Stimulated activated CD4-positive, alpha-beta T cell treated with anti-CD3 and anti-CD28 coated beads, TNF-alpha, amount 100 ng/mL, for 1 hour (primary cell): ENCODE measurements at regions not wholly inside any gene's neighbourhood (a gene's known extent, or its start where the extent isn't known, plus 50 kb on each side); places are given as distances from the start of the nearest gene placed in this dataset.
"Not testable (repeated sequence)": the region's sequence is repeated elsewhere in the genome, so short reads cannot be mapped to it uniquely, and the experiment has no call there.

Source experiments
- DNase-seq, 3 donors: peaks; one replicate each; pipeline ENCODE4 v3.0.0-alpha.2; 2020; ENCODE audit warnings: low read depth in 3 of 3, low spot score in 1 of 3

- DNase-seq: no peak
Measured at GRCh38 chr14:22266142-22266442, 322.9 kb downstream of the DAD1 start.

GRCh38 chr14:22265319-22266141 lies 323.5 kb downstream of the DAD1 start:
- DNase-seq: no peak

GRCh38 chr14:22264759-22265158 lies 324.3 kb downstream of the DAD1 start:
- DNase-seq: no peak

DNA sequence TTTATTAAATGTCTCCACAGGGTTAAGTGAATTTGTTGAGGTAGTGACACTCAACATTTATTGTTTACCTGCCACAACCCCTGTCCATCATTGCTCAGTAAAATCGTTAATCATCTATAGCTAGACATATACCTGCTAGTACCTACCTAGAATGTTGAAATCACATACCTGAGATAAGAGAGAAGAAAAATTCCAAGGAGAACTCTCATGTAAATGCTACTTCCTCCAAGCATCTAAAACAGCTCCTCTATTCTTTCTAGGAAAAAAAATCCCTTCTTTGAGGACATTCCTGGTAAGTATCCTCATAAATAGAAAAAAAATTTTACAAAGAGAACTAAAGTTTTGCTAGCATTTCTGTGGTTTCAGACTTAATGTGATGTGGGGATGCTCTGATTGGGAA lies 325.1 kb downstream of the DAD1 start:
- no peak for DNase-seq

DNA sequence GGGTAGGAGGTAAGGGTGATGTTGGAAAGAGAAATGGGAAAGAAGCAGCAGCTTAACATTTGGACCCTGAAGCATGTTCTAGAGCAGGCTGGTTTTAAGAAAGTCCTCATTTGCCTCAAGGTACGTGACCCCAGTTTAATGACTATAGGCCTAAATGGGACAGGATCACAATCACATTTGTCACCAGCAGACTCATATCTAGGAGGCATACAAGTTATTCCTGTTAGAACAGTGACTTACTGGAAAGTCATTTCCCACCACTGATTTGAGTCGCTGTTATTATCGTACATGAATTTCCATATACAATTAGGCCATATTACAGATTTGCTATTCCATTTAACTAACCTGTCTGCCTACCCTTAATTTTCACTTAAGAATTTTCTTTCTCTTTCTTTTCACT lies 326.1 kb downstream of the DAD1 start:
- DNase-seq: no peak

GRCh38 chr14:22255017-22255950 lies 333.7 kb downstream of the DAD1 start:
- no peak for DNase-seq

GRCh38 chr14:22252686-22253085 lies 336.3 kb downstream of the DAD1 start:
- DNase-seq: no peak

DNA sequence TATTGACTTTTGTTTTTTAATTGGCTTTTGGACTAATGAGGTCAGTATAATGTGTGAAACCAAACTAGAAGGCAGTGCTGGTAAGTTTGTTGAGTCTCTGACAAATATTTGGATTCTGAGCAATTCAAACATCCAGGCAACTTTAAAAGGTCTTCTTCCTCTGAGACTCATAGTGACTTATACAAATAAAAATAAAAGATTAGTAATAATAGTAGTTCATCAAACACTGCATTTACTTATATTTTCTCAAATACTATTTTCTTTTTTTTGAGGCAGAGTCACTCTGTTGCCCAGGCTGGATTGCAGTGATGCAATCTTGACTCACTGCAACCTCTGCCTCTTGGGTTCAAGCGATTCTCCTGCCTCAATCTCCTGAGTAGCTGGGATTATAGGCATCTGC lies 337.9 kb downstream of the DAD1 start:
- no peak for DNase-seq

DNA sequence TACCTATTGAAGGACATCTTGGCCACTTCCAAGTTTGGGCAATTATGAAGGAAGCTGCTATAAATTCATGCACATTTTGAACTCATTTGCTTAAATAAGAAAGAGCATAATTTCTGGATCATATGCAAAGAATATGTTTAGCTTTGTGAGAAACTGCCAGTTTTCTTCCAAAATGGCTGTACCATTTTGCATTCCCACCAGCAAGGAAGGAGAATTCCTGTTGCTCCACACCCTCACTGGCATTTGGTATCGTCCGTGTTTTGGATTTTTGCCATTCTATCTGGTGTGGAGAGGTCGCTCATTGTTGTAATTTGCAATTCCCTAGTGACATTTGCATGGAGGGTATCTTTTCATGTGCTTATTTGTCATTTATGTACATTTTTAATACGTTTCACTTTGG lies 339.3 kb downstream of the DAD1 start:
- DNase-seq: no peak

DNA sequence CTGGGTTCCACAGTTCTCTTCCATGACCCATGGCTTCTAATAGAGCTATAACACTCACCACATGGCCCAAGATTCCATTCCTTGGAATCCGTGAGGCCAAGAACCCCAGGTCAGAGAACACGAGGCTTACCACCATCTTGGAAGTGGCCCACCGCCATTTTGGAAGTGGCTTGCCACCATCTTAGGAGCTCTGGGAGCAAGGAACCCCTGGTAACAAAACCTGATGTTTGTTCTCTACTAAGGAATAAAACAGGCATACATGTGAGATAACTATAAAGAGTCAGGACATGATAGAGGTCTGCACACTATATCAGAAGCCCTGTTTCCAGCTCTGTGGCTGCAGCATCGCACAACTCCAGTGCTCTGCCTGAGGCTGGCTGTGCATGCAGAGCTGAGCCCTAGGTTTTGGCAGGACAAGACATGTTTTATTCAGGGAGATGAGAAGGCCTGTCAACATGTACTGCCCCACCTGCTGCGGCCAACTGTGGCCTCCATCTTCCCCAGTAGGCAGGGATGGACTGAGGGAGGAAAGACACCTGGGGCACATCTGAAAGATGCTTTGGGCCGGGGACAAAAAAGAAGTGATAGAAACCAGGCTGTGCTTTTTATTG lies 344.9 kb downstream of the DAD1 start:
- no peak for DNase-seq

DNA sequence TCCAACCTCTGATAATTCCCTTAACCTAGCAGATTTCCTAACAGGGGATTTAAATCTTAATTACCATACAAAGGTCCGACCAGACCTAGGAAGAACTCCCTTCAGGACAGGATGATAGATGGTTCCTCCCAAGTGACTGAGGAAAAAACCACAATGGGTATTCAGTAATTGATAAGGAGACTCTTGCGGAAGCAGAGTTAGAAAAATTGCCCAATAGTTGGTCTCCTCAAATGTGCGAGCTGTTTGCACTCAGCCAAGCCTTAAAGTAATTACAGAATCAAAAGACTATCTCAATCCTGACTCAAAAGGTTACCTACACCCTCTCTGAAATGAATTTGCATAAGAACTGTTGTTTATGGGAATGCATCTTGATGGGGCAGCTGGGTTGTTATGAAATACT lies 350.7 kb downstream of the DAD1 start:
- not testable (repeated sequence) for DNase-seq

DNA sequence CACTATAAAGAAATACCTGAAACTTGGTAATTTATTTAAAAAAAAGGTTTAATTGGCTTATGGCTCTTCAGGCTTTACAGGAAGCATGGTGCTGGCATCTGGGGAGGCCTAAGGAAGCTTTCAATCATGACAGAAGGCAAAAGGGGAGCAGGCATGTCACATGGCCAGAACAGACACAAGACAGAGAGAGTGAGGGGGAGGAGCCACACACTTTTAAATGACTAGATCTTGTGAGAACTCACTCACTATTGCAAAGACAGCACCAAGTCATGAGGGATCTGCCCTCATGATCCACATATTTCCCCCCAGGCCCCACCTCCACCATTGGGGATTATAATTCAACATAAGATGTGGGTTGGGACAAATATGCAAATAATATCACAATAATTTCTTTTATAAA lies 355.6 kb downstream of the DAD1 start:
- DNase-seq: no peak

DNA sequence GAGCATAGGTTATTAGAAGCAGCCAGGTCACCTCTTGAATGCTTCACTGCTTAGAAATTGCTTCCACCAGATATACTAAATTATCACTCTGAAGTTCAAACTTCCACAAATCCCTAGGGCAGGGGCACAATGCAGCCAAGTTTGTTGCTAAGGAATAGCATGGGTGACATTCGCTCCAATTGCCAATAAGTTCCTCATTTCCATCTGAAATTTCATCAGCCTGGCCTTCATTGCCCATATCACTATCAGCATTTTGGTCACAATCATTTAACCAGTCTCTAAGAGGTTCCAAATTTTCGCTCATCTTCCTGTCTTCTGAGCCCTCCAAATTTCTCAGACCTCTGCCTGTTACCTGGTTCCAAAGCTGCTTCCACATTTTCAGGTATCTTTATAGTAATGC lies 356.1 kb downstream of the DAD1 start:
- no peak for DNase-seq

DNA sequence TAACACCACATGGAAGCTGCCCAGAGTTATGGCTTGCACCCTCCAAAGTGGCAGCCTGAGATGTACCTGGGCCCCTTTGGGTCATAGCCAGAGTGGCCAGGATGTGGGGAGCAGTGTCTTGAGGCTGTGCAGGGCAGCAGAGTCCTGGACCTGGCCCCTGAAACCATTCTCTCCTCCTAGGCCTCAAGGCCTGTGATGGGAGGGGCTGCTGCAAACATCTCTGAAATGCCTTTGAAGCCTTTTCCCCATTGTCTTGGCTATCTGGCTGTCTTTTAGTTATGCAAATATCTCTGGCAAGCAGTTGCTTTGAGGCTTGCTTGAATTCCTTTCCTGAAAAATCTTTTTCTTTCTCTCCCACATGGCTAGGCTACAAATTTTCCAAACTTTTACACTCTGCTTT lies 356.5 kb downstream of the DAD1 start:
- no peak for DNase-seq

DNA sequence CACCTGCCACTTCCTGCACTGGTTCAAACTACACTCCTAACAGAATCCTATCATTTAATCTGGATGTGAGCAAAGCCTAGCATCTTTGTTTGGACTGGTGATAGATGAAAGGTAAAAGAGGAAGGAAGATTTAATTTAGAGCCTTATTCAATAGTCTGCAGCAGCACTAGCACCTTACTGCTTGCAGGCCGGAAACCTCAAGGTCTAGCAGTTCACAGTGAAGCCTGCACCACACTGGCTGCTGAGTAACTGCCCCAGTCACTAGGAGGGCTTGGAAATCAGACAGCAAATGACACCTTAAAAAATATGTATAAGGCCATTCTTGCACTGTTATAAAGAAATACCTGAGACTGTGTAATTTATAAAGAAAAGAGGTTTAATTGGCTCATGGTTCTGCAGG lies 358.0 kb downstream of the DAD1 start:
- DNase-seq: no peak

DNA sequence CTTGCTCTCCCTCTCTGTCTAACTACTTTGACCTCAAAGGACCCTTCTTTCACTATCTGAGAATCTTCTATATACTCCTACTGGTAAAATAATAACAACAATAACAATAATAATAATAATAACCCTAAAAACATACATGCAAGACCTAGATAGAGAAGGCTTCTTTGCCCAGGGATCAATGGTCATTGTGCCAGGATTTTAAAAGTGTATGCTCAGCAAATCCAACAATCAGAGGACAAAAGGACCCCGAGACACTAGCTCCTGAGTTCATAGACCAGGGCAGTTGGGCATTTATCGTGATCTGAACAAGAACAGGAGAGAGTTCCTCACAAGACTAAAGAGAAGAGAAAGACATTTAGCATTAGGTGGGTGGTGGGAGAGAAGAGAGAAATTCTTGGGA lies 358.5 kb downstream of the DAD1 start:
- DNase-seq: no peak

GRCh38 chr14:22227084-22227483 lies 361.9 kb downstream of the DAD1 start:
- no peak for DNase-seq

GRCh38 chr14:22226381-22226780 lies 362.6 kb downstream of the DAD1 start:
- no peak for DNase-seq

DNA sequence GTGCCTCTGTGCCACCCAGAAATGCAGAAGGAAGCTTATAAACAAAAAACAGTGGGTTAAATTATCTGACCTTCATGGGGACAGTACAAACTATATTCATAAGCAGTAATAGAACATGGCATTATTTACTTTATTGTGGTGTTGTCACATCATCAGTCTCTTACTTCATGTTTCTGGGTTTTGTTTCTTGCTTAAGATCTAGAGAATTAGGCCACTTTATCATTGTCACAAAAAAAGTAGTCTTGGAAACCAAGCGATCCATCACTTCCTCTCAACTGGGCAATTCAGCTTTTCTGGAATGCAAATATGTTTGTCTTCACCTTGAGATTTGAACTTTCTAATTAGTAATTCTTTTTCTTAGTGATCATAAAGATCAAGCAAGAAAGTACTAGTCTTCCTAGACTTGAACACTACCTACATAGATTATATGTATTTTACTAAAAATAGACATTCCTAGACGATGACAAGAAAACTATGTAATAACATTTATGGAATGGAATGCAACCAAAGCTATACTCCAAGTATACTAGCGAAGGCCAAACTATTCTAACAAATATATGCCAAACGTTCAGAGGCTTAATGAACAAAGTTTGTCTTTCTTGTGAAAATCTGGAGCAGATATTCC lies 363.4 kb downstream of the DAD1 start:
- no peak for DNase-seq

- no peak for DNase-seq
Measured at GRCh38 chr14:22221508-22221907, 367.5 kb downstream of the DAD1 start.

DNA sequence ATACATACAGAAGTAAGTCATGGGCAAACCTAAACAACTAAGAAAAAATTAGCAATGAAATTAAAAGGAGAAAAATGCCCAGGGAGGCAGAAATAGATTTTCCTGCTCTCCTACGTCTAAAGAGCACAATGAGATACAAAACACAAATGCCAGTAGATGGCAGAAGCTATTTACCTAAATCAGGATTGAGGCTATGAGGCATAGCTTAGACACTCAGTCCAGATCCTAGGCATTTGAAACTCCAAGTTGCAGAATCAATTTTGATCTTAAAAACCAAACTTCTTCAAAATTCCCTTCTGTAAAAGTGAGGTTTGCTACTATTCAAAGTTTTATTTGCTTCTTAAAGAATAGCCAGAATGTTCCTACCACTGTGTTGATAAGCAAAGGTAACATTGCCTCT lies 368.6 kb downstream of the DAD1 start:
- no peak for DNase-seq

DNA sequence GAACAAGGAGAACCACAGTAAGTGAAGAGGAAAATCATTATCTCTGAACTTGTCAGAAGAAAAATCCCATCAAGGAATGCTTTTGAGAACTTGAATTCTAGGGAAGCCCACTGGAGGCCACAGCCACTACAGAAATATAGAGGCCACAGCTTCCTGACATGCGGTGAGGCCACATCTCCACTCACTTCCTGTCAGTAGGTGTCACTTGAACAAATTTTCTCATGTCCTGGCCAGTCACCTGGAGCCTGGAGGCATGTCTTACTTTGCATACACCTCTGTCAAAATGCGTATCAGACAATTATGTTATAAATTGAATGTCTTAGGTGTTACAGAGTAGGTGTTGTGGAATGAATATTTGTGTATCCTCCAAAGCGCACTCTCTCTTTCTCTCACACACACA lies 370.3 kb downstream of the DAD1 start:
- DNase-seq: no peak
